Ovary (tissue), 7 donors: ENCODE measurements at regions not wholly inside any gene's neighbourhood (a gene's known extent, or its start where the extent isn't known, plus 50 kb on each side); places are given as distances from the start of the nearest gene placed in this dataset.

Experiments used
- DNase-seq, 5 donors: peaks; one replicate each; pipeline ENCODE4 v3.0.0-alpha.2; 2019 to 2020
- H3K27ac ChIP-seq, 2 donors: fragments of 200-600 bp; one replicate each; pipeline versions ENCODE4 v1.5.1 to v1.8.0; 2019 to 2022
- H3K27me3 ChIP-seq: fragments of 200-600 bp; one replicate; pipeline ENCODE4 v1.8.0; 2022
- H3K36me3 ChIP-seq: fragments of 200-600 bp; sonication (generic); one replicate; pipeline ENCODE4 v1.5.1; 2019
- H3K4me1 ChIP-seq: one replicate; pipeline ENCODE4 v1.8.1; 2013; ENCODE audit warnings: mild to moderate bottlenecking, moderate library complexity; ENCODE audit not compliant: insufficient read depth
- H3K4me3 ChIP-seq: fragments of 200-600 bp; sonication (generic); one replicate; pipeline ENCODE4 v1.5.1; 2017
- H3K9me3 ChIP-seq, 2 donors: fragments of 200-600 bp in 1 of 2; sonication (generic) in 1 of 2; one replicate each; pipeline versions ENCODE4 v1.5.1 to v1.8.1; 2013 to 2019; ENCODE audit warnings: mild to moderate bottlenecking in 1 of 2, moderate library complexity in 1 of 2
- EP300 ChIP-seq: sonication (generic); formaldehyde crosslinking; IDR thresholded peaks from one replicate; pipeline ENCODE4 v1.6.1; 2017; ENCODE audit warnings: antibody characterized with exemption
- POLR2A ChIP-seq: fragments of 450-650 bp; IDR thresholded peaks from one replicate; pipeline ENCODE4 v1.6.1; 2017; ENCODE audit warnings: antibody characterized with exemption, mild to moderate bottlenecking, moderate library complexity
- WGBS, 3 donors: extraction: QIAGEN DNeasy Blood & Tissue Kit in 1 of 3; methylation state at CpG; one replicate each; pipeline versions ENCODE4 v1.1.5 to v1.1.7; 2013 to 2017; 5-methylcytosine and 5-hydroxymethylcytosine counted together
- intact Hi-C, 4 donors: fragments of 100-400 bp; cut with DNase I; formaldehyde crosslinking; loops; one replicate each; pipeline versions ENCODE4 v1.11.0 to v1.15.1; 2022 to 2023
- TF ChIP-seq, protein P1 (sequence below), 3 donors: fragments of 450-650 bp in 2 of 3; fragments of 200-600 bp in 1 of 3; IDR thresholded peaks; one replicate each; pipeline versions ENCODE4 v1.5.1 to v1.8.0; 2016 to 2022; ENCODE audit warnings: antibody characterized with exemption in 3 of 3, mild to moderate bottlenecking in 1 of 3
- donor health status: DM: no; HTN: no; CAD: no; lungs with moderate emphysema.
- donor health status: DM: no; HTN: no; CAD: no.
- donor health status: Bipolar disorder and iron deficiency.
- donor health status: DM: no; HTN: no; CAD: no.
- donor health status: DM: yes; HTN: yes; CAD: no.

DNA sequence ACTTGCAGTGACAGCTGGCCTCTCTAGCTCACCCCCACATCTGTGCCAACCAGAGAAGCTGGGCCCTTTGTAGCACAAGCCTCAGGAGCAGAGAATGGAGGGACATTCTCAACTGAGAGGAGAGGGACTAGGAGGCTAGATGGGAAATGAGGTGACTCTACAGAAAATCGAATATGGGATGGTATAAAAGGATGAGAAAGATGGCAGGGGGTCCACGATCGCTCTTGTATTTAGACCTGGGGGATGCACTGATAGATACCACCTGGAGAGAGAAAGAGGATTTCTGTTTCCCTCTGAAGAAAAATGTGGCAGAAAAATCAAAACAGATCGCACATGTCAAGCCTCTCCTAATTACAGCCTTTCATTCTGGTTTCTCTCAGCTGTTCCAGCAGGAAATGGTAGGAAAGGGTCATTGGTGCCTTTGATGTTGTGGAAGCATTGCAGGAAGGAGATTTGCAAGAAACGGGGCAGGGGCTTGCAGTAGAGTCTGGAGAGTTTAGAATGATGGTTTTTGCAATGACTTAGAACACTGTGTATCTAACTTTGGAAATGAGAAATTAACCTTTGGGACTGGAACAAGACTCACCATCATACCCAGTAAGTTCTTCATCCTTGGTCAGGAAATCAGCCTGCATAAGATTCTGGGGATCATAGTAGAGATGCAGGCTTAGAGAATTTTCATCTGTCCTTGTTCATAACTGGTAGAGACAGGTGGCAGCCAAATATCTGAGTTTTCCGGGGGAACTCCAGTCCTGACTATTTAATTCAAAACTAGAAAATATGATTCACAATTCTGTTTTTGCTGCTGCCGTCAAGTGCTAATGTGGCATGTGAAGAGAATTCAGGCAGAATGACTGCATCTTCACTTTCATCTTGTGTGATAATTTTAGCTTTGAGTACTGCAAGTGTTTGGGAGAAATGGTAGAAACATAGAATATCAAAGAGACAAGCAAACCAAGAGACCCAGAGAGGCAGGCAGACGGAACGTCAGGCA is 98.8 kb downstream of the DAD1 start:
- no peak for TF ChIP-seq POLR2A
- TF ChIP-seq, protein P1, sequence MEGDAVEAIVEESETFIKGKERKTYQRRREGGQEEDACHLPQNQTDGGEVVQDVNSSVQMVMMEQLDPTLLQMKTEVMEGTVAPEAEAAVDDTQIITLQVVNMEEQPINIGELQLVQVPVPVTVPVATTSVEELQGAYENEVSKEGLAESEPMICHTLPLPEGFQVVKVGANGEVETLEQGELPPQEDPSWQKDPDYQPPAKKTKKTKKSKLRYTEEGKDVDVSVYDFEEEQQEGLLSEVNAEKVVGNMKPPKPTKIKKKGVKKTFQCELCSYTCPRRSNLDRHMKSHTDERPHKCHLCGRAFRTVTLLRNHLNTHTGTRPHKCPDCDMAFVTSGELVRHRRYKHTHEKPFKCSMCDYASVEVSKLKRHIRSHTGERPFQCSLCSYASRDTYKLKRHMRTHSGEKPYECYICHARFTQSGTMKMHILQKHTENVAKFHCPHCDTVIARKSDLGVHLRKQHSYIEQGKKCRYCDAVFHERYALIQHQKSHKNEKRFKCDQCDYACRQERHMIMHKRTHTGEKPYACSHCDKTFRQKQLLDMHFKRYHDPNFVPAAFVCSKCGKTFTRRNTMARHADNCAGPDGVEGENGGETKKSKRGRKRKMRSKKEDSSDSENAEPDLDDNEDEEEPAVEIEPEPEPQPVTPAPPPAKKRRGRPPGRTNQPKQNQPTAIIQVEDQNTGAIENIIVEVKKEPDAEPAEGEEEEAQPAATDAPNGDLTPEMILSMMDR (IDR thresholded peaks at IDR 0.05) = no peak
- TF ChIP-seq EP300 = no peak
- no peak for DNase-seq
- Histone ChIP-seq H3K9me3 (no peaks in the 10 kb centered on the region), H3K27me3 (no peaks in the 10 kb centered on the region), H3K36me3 (no peaks in the 10 kb centered on the region), H3K4me3 (no peak overlapping the region), H3K27ac (no peak overlapping the region), H3K4me1 (no peaks in the 10 kb centered on the region)
- intact Hi-C loops = no loop called here
- 70 to 80% (median 74%) methylated on average over 9 of the region's 9 CpGs for WGBS, 3 donors

DNA sequence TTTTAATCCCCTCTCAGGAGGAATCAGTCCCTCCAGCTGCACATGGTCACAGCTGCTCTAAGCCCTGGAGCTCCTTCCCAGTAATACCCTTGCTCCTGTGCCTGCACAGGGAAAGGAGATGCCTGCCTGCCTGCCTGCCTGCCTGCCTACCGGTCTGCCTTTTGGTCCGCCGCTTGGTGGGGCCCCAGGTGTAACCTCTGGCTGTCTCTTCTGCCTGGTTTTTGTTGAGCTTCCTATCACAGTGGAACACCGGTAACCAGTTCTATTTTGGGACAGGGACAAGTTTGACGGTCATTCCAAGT is 99.8 kb downstream of the DAD1 start:
- Histone ChIP-seq H3K4me3 (no peak overlapping the region), H3K27ac (no peak overlapping the region), H3K4me1 (no peaks in the 10 kb centered on the region), H3K27me3 (no peaks in the 10 kb centered on the region), H3K36me3 (no peaks in the 10 kb centered on the region), H3K9me3 (no peaks in the 10 kb centered on the region)
- DNase-seq = no peak
- no peak for TF ChIP-seq EP300
- no peak for TF ChIP-seq POLR2A
- TF ChIP-seq, protein P1 (IDR thresholded peaks at IDR 0.05) = no peak
- 66 to 79% (median 77%) methylated on average over 5 of the region's 5 CpGs for WGBS, 3 donors
- intact Hi-C loops = no loop called here

DNA sequence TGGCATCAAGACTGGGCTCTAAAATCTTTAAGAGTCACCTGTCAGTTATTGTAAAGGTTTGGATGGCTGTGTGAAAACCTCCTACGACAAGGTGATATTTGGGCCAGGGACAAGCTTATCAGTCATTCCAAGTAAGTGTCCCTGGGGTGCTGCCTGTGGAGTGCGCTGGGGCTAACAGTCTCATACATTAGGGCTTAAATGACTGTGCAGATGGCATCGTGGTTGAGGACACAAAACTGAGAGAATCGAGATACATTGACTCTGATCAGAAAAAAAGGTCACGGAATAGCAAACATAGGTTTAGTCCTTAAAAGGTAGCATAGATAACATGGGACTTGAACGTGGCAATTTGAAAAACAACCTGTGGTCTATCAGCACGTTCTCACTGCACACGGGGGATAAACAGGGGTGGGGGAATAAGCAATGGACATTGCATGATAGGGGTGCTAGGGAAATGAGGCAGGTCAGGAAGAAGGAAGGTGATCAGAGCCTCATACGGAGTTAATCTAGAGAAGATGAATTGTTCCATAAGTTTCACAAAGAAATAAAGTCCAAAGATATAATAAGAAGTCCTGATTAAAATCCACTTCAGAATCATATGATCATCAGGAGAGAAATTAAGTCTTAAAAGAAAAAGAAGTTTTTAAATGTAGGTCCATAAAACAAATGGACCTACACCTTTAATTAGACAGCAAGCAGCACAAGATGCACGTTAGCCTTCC is 100.3 kb downstream of the DAD1 start:
- Histone ChIP-seq H3K27me3 (no peaks in the 10 kb centered on the region), H3K27ac (no peak overlapping the region), H3K4me1 (peaks cover 4% of the 10 kb centered on the region), H3K4me3 (no peak overlapping the region), H3K36me3 (no peaks in the 10 kb centered on the region), H3K9me3 (no peaks in the 10 kb centered on the region)
- TF ChIP-seq, protein P1 (IDR thresholded peaks at IDR 0.05) = no peak
- TF ChIP-seq POLR2A = no peak
- no peak for TF ChIP-seq EP300
- intact Hi-C loops = no loop called here
- no peak for DNase-seq
- 81 to 92% (median 87%) methylated on average over 10 of the region's 10 CpGs for WGBS, 3 donors

DNA sequence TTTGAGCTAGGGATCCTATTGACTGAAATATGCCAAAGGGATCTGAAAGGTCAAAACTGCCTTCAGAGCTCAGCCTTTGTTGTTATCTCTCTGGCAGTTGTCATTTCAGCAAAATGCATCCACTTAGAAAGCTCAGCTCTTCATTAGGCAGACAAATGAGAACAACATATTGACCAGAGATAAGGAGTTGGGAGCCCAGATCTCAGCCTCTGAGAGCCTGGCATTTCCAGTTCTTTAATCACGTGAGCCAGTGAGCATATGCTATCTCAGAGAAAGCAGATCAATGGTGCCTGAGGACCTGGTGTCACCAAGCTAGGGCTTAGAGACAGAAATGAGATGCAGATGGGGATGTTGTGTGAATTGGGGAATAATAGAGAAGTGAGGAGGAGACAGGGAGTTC is 101.1 kb downstream of the DAD1 start:
- 38 to 75% (median 71%) methylated on average over 1 of the region's 1 CpG for WGBS, 3 donors
- Histone ChIP-seq H3K36me3 (no peaks in the 10 kb centered on the region), H3K4me3 (no peak overlapping the region), H3K9me3 (no peaks in the 10 kb centered on the region), H3K4me1 (peaks cover 4% of the 10 kb centered on the region), H3K27me3 (no peaks in the 10 kb centered on the region), H3K27ac (no peak overlapping the region)
- TF ChIP-seq POLR2A (no peak), EP300 (no peak)
- TF ChIP-seq, protein P1 (IDR thresholded peaks at IDR 0.05) = no peak
- intact Hi-C loops = no loop called here
- DNase-seq = no peak
